HG03159 (cell line): ENCODE measurements at regions not wholly inside any gene's neighbourhood (a gene's known extent, or its start where the extent isn't known, plus 50 kb on each side); places are given as distances from the start of the nearest gene placed in this dataset.
A peak's percentile ranks its signal among the peaks of the same experiment; 100 is the strongest.

Experiments used
- ATAC-seq: cut with Tn5 transposase; IDR thresholded peaks from one replicate; pipeline ENCODE4 v1.9.1; 2021; ENCODE audit warnings: mild to moderate bottlenecking, moderate library complexity; ENCODE audit not compliant: unreplicated experiment

DNA sequence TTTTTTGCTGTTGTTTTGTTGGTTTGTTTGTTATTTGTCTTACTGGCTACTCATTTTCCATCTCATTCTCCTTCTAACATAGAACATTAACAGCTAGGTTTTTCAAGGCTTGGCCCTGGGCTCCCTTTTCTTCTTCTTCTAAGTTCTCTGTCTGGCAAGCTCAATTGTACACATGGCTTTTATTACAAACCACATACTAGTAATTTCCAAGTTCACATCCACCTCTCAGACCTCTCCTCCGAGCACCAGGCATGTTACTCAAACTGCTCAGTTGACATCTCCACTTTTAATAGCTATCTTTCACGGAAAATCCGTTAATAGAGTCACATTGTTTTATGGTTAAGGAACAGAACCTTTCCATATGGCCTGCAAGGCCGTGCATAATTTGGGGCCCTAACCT lies 736.9 kb upstream of the ADAMTS5 start:
- no peak for ATAC-seq

GRCh38 chr21:27700974-27701614 lies 734.2 kb upstream of the ADAMTS5 start:
- peak; percentile 66 for ATAC-seq

DNA sequence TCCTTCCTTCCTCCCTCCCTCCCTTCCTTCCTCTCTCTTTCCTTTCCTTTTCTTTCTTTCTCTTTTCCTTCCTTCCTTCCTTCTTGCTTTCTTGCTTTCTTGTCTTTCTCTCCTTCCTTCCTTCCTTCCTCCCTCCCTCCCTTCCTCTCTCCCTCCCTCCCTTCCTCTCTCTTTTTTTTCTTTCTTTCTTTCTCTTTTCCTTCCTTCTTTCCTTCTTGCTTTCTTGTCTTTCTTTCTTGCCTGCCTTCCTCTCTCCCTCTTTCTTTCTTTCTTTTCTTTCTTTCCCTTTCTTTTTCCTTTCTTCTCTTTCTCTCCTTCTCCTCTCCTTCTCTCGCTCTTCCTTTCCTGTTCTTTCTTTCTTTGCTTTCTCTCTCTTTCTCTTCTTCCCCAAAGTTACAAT lies 728.4 kb upstream of the ADAMTS5 start:
- ATAC-seq: no peak

DNA sequence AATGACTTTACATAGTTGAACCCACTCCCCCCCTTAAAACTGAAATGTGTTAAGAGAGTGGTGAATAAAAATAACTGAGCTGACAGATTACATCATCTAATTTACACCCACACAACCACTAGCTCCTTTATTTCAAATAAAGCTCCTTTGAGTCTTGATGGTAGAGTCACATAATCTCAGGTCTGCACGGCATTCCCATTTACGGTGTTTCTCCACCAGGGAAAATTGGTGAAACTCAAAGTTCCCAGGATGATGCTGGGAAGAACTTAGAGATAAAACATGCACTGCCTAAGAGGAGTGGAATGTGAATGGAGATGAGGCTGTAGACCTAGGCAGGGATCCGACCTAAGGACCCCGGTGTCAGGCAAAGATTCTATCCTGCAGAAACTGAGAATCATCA lies 727.8 kb upstream of the ADAMTS5 start:
- ATAC-seq: no peak

DNA sequence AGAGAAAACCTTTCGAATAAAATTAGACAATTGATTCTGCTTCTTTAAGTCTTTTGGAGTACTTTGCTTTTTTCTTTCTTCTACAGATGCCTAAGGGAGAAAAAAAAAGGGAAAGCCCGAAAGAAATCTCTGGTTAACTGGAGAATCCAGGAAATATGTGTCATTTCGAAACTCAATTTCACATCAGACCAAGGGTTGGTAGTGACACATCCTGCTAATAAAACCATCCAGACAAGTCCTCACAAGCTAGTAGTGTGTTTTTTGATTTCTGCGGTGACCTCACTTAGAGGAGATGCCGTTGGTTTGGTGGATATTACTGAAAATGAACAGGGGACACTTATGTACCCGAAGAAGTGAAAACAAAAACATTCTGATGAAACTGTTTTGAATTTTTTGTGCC lies 726.5 kb upstream of the ADAMTS5 start:
- ATAC-seq: no peak

DNA sequence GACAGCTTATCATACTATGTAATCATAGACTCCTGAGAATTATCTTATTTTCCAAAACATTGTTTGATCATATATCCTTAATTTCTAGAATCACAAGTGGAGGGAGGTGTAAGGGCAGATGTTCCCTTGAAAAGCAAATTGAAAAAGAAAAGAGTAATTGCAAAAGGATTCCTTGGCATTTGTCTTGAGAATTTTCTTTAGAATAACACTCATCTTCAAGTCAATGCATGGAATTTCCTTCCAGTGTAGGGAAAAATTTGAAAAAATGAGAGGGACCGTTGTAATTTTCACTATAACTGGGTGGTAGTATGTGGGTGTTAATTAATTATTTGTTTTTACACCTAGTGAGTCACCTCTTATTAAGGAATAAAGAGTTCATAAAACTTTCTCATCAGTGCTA lies 724.6 kb upstream of the ADAMTS5 start:
- ATAC-seq: no peak

GRCh38 chr21:27691006-27691405 lies 724.1 kb upstream of the ADAMTS5 start:
- ATAC-seq: no peak

- ATAC-seq: no peak
Measured at GRCh38 chr21:27690426-27690825, 723.5 kb upstream of the ADAMTS5 start.

GRCh38 chr21:27688773-27689172 lies 721.9 kb upstream of the ADAMTS5 start:
- ATAC-seq: no peak

GRCh38 chr21:27683292-27683691 lies 716.4 kb upstream of the ADAMTS5 start:
- no peak for ATAC-seq

DNA sequence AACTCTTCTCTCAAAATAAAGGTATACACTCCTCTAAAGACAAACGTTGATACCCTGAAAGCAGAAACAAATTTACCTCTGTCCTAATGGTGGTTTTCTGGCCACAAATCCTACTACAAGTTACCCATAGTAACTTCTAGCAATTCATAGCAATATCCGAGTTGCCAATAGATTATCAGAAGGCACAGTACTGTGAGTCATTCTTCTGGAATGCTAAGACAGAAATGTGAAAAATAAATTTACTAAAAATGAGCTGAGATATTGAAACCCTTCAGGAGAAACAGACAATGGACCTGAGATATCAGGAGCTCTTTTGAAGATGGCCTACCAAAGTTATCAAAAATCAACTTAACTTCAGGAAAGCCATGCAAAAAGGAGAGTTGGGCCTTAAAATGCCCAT lies 715.0 kb upstream of the ADAMTS5 start:
- ATAC-seq: no peak

- no peak for ATAC-seq
Measured at GRCh38 chr21:27681038-27681437, 714.1 kb upstream of the ADAMTS5 start.

GRCh38 chr21:27680181-27680580 lies 713.3 kb upstream of the ADAMTS5 start:
- no peak for ATAC-seq

DNA sequence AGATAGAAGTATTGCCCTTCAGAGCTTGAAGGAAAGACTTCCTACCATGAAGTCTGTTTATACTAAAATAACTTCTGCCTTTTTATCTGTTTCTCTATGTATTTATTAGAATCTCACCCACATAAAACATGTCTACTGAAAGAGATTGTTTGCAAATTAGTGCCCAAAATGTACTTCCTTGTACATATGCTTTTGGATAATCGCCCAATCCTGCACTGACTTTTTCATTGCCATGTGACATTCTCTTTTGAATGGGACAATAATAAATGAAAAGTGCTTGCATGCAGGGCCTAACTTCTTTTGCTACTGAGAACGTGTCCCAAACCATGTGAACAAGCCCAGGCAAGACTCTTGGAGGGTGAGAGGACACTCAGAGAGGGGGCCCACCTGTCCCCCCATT lies 711.6 kb upstream of the ADAMTS5 start:
- ATAC-seq: no peak

GRCh38 chr21:27677546-27677945 lies 710.7 kb upstream of the ADAMTS5 start:
- ATAC-seq: no peak

- no peak for ATAC-seq
Measured at GRCh38 chr21:27675306-27675705, 708.4 kb upstream of the ADAMTS5 start.

GRCh38 chr21:27674041-27674615 lies 707.2 kb upstream of the ADAMTS5 start:
- no peak for ATAC-seq

DNA sequence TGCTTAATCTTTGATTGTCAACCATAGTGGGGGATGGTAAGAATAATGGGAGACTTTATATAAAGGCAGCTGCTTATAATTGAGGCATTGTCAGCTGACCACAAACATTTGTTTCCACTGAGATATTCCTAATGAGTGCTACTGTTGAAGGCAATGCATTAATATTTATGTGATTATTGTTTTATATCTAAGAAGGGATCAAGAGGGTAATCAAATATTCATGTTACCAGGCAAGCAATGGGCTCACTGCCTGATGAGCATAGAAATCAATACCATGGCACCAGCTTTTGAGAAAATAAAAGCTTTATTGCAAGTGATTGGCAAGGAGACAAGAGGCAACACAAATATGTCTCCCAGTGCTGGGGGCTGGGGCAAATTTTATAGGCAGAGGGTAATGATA lies 706.7 kb upstream of the ADAMTS5 start:
- ATAC-seq: no peak

DNA sequence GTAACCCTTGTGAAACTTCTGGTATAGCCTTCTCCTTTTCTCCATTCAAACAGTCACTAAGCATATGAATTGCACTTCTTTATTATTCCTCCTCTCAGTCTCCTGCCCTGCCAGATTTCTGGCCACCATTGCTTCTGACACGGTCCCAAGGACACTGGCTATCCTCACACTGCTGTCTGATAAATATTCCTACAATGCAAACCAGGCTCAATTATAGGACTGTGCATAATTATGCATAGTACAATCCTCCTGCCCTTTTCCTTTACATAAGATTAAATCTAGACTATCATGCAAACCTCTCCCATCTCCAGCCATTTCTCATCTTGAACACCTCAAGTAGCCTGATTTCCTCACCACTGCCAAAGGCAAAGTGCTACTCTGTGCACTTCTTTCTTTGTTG lies 704.3 kb upstream of the ADAMTS5 start:
- ATAC-seq: no peak

GRCh38 chr21:27653481-27653880 lies 686.6 kb upstream of the ADAMTS5 start:
- ATAC-seq: no peak

GRCh38 chr21:27649762-27650161 lies 682.9 kb upstream of the ADAMTS5 start:
- no peak for ATAC-seq

DNA sequence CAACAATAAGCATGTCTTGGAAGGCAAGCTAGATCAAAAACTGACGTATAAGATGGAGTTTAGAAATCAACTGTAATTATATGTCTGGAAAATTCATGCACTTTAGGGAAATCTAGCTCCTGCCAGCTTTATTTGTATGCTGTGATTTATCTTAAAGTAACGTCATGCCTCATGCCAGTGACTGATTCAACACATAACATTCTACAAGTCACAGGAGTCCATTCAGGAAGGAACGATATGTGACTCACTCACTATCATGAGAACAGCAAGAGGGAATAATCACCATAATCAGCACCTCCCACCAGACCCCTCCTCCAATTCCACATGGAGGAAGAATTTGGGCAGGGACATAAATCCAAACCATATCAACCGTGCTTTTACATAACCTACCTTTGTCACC lies 682.4 kb upstream of the ADAMTS5 start:
- no peak for ATAC-seq

DNA sequence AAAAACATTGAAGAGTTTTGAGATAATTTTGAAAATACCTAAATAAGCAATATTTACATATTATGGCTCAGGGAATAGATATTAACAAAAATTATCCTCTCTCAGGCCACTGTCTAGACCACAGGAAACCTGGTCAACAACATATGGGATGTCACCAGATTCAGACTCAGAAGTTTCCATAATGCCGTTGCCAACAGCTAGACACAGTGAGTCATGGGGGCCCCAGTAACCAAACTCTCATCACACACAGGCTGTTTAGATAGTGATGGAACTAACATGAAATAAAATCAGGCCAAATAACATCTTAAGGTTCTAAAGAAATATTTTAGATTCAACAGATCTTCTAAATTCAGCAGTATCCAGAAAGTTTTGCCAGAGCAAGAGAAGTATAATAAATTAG lies 681.7 kb upstream of the ADAMTS5 start:
- ATAC-seq: no peak
